CD4-positive, alpha-beta T cell (primary cell): ENCODE measurements at regions not wholly inside any gene's neighbourhood (a gene's known extent, or its start where the extent isn't known, plus 50 kb on each side); places are given as distances from the start of the nearest gene placed in this dataset.
A peak's percentile ranks its signal among the peaks of the same experiment; 100 is the strongest.

Source experiments
- ATAC-seq: fragments of 200-7000 bp; cut with Tn5 transposase; one replicate; pipeline ENCODE4 v1.10.0; 2022; ENCODE audit warnings: mild to moderate bottlenecking; ENCODE audit not compliant: poor library complexity
- CTCF ChIA-PET: fragments of 350-600 bp; sonication (Branson Sonifier 250); formaldehyde crosslinking; loops from one replicate; lab custom pipeline; 2021; ENCODE audit warnings: antibody characterized with exemption, inconsistent platforms; lab: Charles Lee
- POLR2A ChIA-PET: fragments of 350-600 bp; sonication (Branson Sonifier 250); formaldehyde crosslinking; loops from one replicate; lab custom pipeline; 2021; ENCODE audit warnings: antibody characterized with exemption, inconsistent platforms; lab: Charles Lee
- DNase-seq, 14 experiments: peaks; one replicate each; pipeline ENCODE4 v3.0.0-alpha.2; 2013 to 2020; ENCODE audit warnings: mixed read lengths in 2 of 14
- H3K27ac ChIP-seq, 2 donors: one replicate each; pipeline versions ENCODE4 v1.5.1 to v1.7.0; 2013; ENCODE audit warnings: low read length in 2 of 2, low read depth in 1 of 2, mild to moderate bottlenecking in 1 of 2
- H3K27me3 ChIP-seq, 2 experiments: 1 replicate in 1 of 2; 2 replicates in 1 of 2; pipeline versions ENCODE4 v1.6.1 to v1.7.0; 2013; ENCODE audit warnings: low read length in 2 of 2, control low read depth in 1 of 2, mild to moderate bottlenecking in 1 of 2, moderate library complexity in 1 of 2; ENCODE audit not compliant: insufficient read depth in 2 of 2, control insufficient read depth in 1 of 2
- H3K36me3 ChIP-seq: one replicate; pipeline ENCODE4 v1.6.1; 2013; ENCODE audit warnings: low read length, control low read depth; ENCODE audit not compliant: insufficient read depth
- H3K4me1 ChIP-seq: one replicate; pipeline ENCODE4 v1.6.1; 2013; ENCODE audit warnings: low read length, control low read depth; ENCODE audit not compliant: insufficient read depth
- H3K4me3 ChIP-seq: one replicate; pipeline ENCODE4 v1.5.1; 2013; ENCODE audit warnings: mild to moderate bottlenecking, low read length, moderate library complexity
- H3K9me3 ChIP-seq, 2 experiments: 1 replicate in 1 of 2; 2 replicates in 1 of 2; pipeline versions ENCODE4 v1.6.1 to v1.7.0; 2013; ENCODE audit warnings: low read length in 2 of 2, mild to moderate bottlenecking in 2 of 2, control low read depth in 1 of 2, moderate library complexity in 1 of 2; ENCODE audit not compliant: control insufficient read depth in 1 of 2, insufficient read depth in 1 of 2
- H3K27ac Mint-ChIP-seq: one replicate; pipeline ENCODE4 v1.8.0; 2020; ENCODE audit warnings: mixed read lengths
- H3K27me3 Mint-ChIP-seq: one replicate; pipeline ENCODE4 v1.8.0; 2021; ENCODE audit warnings: mixed read lengths
- H3K36me3 Mint-ChIP-seq: one replicate; pipeline ENCODE4 v1.8.0; 2021; ENCODE audit warnings: low read depth, mixed read lengths
- H3K4me1 Mint-ChIP-seq: one replicate; pipeline ENCODE4 v1.8.0; 2021; ENCODE audit warnings: low read depth, mixed read lengths
- H3K4me3 Mint-ChIP-seq: one replicate; pipeline ENCODE4 v1.8.0; 2020; ENCODE audit warnings: mild to moderate bottlenecking, mixed read lengths
- H3K9me3 Mint-ChIP-seq: one replicate; pipeline ENCODE4 v1.8.0; 2020; ENCODE audit warnings: mixed read lengths
- CTCF ChIP-seq: fragments of 200-600 bp; IDR thresholded peaks from one replicate; pipeline ENCODE4 v1.8.0; 2022; ENCODE audit warnings: antibody characterized with exemption, mild to moderate bottlenecking
- intact Hi-C, 2 experiments: fragments of 100-400 bp; cut with DNase I in 1 of 2; cut with micrococcal nuclease in 1 of 2; formaldehyde crosslinking; loops; one replicate each; pipeline versions ENCODE4 v1.15.1 to v1.9.0; 2023 to 2025; cut with DNase I, micrococcal nuclease

- H3K4me1 Mint-ChIP-seq, result no peaks in the 10 kb centered on the region
- H3K4me3 ChIP-seq, result no peak overlapping the region
- ATAC-seq (no peak), DNase-seq (no peak)
- no peak overlapping the region for H3K27ac Mint-ChIP-seq
- H3K27me3 Mint-ChIP-seq, result no peaks in the 10 kb centered on the region
- ChIA-PET POLR2A (no interaction called here), CTCF (interaction anchor here (1.0 kb wide), 1 partner anchor 16 kb away, joined by 3 read pairs; no protein-coding TSS in a partner anchor)
- no peak overlapping the region for H3K27ac ChIP-seq
- H3K36me3 Mint-ChIP-seq, result no peaks in the 10 kb centered on the region
- no peak overlapping the region for H3K4me3 Mint-ChIP-seq
- TF ChIP-seq CTCF, result no peak
- no peaks in the 10 kb centered on the region for H3K36me3 ChIP-seq
- no peaks in the 10 kb centered on the region for H3K9me3 Mint-ChIP-seq
- no peaks in the 10 kb centered on the region for H3K9me3 ChIP-seq
- intact Hi-C loops, result no loop called here
- H3K27me3 ChIP-seq, result no peaks in the 10 kb centered on the region
- no peaks in the 10 kb centered on the region for H3K4me1 ChIP-seq
These were observed 429.2 kb downstream of the DMAC1 start for GRCh38 chr9:7370381-7370780.

- intact Hi-C loops, result no loop called here
- no peak for DNase-seq
These were observed 430.2 kb downstream of the DMAC1 start for GRCh38 chr9:7369384-7369821.

GRCh38 chr9:7368410-7369292, 430.9 kb downstream of the DMAC1 start:
- no peak overlapping the region for H3K27ac ChIP-seq
- ATAC-seq (no peak), DNase-seq (peak in 2 of 14 experiments; percentile 7 to 20)
- no peaks in the 10 kb centered on the region for H3K4me1 ChIP-seq
- no peak overlapping the region for H3K4me3 ChIP-seq
- H3K9me3 ChIP-seq, result no peaks in the 10 kb centered on the region
- no peak overlapping the region for H3K27ac Mint-ChIP-seq
- ChIA-PET POLR2A (no interaction called here), CTCF (no interaction called here)
- no peaks in the 10 kb centered on the region for H3K36me3 ChIP-seq
- TF ChIP-seq CTCF, result no peak
- no peak overlapping the region for H3K4me3 Mint-ChIP-seq
- H3K4me1 Mint-ChIP-seq, result no peaks in the 10 kb centered on the region
- H3K9me3 Mint-ChIP-seq, result no peaks in the 10 kb centered on the region
- intact Hi-C loops, result no loop called here
- H3K36me3 Mint-ChIP-seq, result no peaks in the 10 kb centered on the region
- H3K27me3 Mint-ChIP-seq, result no peaks in the 10 kb centered on the region
- H3K27me3 ChIP-seq, result no peaks in the 10 kb centered on the region

More at GRCh38 chr9:7369384-7369821, 430.2 kb downstream of the DMAC1 start:
- ChIA-PET POLR2A (no interaction called here), CTCF (no interaction called here)
- no peak for ATAC-seq
- TF ChIP-seq CTCF, result no peak
- H3K4me3 Mint-ChIP-seq, result no peak overlapping the region
- Histone ChIP-seq H3K9me3 (no peaks in the 10 kb centered on the region), H3K4me3 (no peak overlapping the region), H3K27me3 (no peaks in the 10 kb centered on the region), H3K4me1 (no peaks in the 10 kb centered on the region), H3K36me3 (no peaks in the 10 kb centered on the region), H3K27ac (no peak overlapping the region)
- H3K27me3 Mint-ChIP-seq, result no peaks in the 10 kb centered on the region
- H3K9me3 Mint-ChIP-seq, result no peaks in the 10 kb centered on the region
- no peak overlapping the region for H3K27ac Mint-ChIP-seq
- H3K36me3 Mint-ChIP-seq, result no peaks in the 10 kb centered on the region
- H3K4me1 Mint-ChIP-seq, result no peaks in the 10 kb centered on the region
